DND-41 (cell line): ENCODE measurements at regions not wholly inside any gene's neighbourhood (a gene's known extent, or its start where the extent isn't known, plus 50 kb on each side); places are given as distances from the start of the nearest gene placed in this dataset.

Experiments
- CTCF ChIP-seq: IDR thresholded peaks from 2 replicates; pipeline ENCODE4 v1.5.1; 2012; ENCODE audit warnings: borderline replicate concordance, low read length, moderate library complexity, mild to moderate bottlenecking; ENCODE audit not compliant: poor library complexity, severe bottlenecking; ENCODE audit errors: extremely low read depth
- EZH2 ChIP-seq: IDR thresholded peaks from 3 replicates; pipeline ENCODE4 v1.6.1; 2012; ENCODE audit warnings: borderline replicate concordance, low read depth, mild to moderate bottlenecking, moderate library complexity, low read length, inconsistent platforms; ENCODE audit not compliant: severe bottlenecking

- TF ChIP-seq CTCF (no peak), EZH2 (no peak)
Measured at GRCh38 chr15:31803388-31803884, 226.9 kb upstream of the CHRNA7 start.
